HUES48 (cell line): ENCODE measurements at regions not wholly inside any gene's neighbourhood (a gene's known extent, or its start where the extent isn't known, plus 50 kb on each side); places are given as distances from the start of the nearest gene placed in this dataset.

ENCODE experiments used
- H3K27ac ChIP-seq: one replicate; pipeline ENCODE4 v1.7.0; 2013; ENCODE audit warnings: low read depth, low read length, inconsistent platforms
- H3K27me3 ChIP-seq: 2 replicates; pipeline ENCODE4 v1.6.1; 2013; ENCODE audit warnings: mild to moderate bottlenecking, low read length; ENCODE audit not compliant: control insufficient read depth, insufficient read depth
- H3K36me3 ChIP-seq: 2 replicates; pipeline ENCODE4 v1.6.1; 2013; ENCODE audit warnings: low read length; ENCODE audit not compliant: control insufficient read depth, insufficient read depth
- H3K4me1 ChIP-seq: 2 replicates; pipeline ENCODE4 v1.6.1; 2013; ENCODE audit warnings: mild to moderate bottlenecking, low read length; ENCODE audit not compliant: control insufficient read depth, insufficient read depth
- H3K4me3 ChIP-seq: 2 replicates; pipeline ENCODE4 v1.5.1; 2013; ENCODE audit warnings: mild to moderate bottlenecking, low read depth, low read length
- H3K9ac ChIP-seq: 2 replicates; pipeline ENCODE4 v1.6.1; 2013; ENCODE audit warnings: mild to moderate bottlenecking, low read depth, low read length, moderate library complexity
- H3K9me3 ChIP-seq: 2 replicates; pipeline ENCODE4 v1.6.1; 2013; ENCODE audit warnings: low read length; ENCODE audit not compliant: control insufficient read depth, insufficient read depth

DNA sequence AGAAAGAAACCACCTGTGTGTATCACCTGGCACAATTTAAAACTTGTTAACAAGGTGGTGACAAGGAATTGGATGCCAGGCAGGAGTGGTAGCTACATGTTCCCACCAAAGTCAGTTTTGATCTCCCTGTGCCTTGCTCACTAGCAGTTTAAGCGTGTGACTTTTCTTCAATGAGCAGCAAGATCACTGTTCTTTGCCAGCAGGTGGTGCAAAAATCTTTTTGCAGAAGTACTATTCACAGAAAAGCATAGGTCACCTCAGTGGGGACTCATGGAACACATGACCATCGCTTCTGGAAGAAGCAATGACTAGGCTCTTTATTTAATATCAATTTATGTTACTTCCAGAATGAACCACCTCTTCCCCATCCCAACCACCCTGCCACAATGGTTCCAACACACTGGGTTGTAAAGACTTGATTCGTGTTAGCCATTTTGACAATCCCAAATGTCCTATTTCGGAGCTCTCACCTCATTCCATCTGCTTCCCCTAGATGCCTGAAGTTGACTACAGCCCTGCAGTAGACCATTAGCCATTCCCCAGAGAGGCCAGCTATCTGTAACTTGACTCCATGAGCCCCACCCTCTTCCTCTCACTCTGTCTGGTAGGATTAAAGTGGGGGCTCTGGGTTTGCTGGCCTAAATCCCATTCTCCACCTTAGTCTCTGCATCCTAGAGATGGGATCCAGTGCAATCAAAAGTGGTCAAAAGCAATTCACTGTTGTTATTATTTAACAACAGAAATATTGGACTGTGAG is 59.1 kb upstream of the TNFRSF19 start:
- Histone ChIP-seq H3K27ac (no peak overlapping the region), H3K4me3 (no peak overlapping the region), H3K36me3 (no peaks in the 10 kb centered on the region), H3K9me3 (no peaks in the 10 kb centered on the region), H3K27me3 (no peaks in the 10 kb centered on the region), H3K9ac (no peak overlapping the region), H3K4me1 (peaks cover 5% of the 10 kb centered on the region; the same call in 1 of the 2 replicates)

DNA sequence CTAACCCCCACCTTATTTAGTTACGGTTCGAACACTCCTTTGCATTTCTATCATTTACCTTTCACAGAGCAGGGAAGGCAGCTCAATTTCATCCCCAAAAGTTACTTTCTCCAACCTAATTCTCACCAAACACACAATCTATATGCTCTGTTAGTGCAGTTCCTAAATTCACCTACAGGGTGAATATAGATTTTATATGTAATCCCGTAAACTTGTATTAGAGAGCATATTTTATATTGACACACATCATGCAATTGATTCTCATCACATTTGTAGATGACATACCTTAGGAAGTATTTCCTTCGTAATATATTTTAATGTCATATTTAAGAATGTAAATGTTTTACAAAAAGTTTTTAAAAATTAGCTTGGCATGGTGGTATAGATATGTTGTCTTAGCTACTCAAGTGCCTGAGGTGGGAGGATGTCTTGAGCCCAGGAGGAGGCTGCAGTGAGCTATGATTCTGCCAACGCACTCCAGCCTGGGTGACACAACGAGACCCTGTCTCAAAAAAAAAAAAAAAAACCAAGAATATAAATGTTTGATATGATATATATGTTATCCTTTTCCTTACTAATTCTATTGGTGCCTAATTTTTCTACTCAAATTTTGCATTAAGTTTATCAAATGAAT is 57.3 kb upstream of the TNFRSF19 start:
- Histone ChIP-seq H3K27ac (no peak overlapping the region), H3K4me3 (no peak overlapping the region)

DNA sequence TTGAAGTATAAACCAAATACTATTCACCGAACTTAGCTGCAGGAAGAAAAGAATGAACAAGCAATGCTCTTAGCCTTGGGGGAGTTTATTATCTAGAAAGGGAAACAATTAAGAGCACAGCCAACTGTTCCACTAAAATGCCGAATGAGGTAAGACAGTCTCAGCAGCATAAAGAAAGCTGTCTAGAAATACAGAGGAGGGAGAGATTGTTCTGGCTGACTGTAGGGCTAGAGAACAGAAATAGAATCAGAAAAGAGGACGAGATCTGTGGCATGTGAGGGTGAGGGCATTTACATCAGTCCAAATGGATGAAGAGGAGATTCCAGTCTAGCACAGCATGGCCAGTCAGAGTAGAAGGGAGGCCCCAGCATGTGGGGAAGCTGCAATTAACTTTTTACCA is 56.8 kb upstream of the TNFRSF19 start:
- H3K27me3 ChIP-seq, result no peaks in the 10 kb centered on the region
- no peaks in the 10 kb centered on the region for H3K36me3 ChIP-seq
- no peak overlapping the region for H3K4me3 ChIP-seq
- no peak overlapping the region for H3K9ac ChIP-seq
- no peak overlapping the region for H3K27ac ChIP-seq
- peaks cover 5% of the 10 kb centered on the region; the same call in 1 of the 2 replicates for H3K4me1 ChIP-seq
- H3K9me3 ChIP-seq, result no peaks in the 10 kb centered on the region

More for the DNA sequence above, 57.3 kb upstream of the TNFRSF19 start:
- H3K4me1 ChIP-seq, result peaks cover 5% of the 10 kb centered on the region; the same call in 1 of the 2 replicates
- H3K27me3 ChIP-seq, result no peaks in the 10 kb centered on the region
- no peaks in the 10 kb centered on the region for H3K36me3 ChIP-seq
- H3K9me3 ChIP-seq, result no peaks in the 10 kb centered on the region
- no peak overlapping the region for H3K9ac ChIP-seq

GRCh38 chr13:23514076-23514475 is 56.1 kb upstream of the TNFRSF19 start:
- no peaks in the 10 kb centered on the region for H3K27me3 ChIP-seq
- no peaks in the 10 kb centered on the region for H3K9me3 ChIP-seq
- no peak overlapping the region for H3K4me3 ChIP-seq
- no peak overlapping the region for H3K27ac ChIP-seq
- H3K36me3 ChIP-seq, result no peaks in the 10 kb centered on the region
- peaks cover 5% of the 10 kb centered on the region; the same call in 1 of the 2 replicates for H3K4me1 ChIP-seq
- H3K9ac ChIP-seq, result no peak overlapping the region

- no peak overlapping the region for H3K9ac ChIP-seq
Measured at GRCh38 chr13:23515116-23515515, 55.1 kb upstream of the TNFRSF19 start.

GRCh38 chr13:23516190-23516589 is 54.0 kb upstream of the TNFRSF19 start:
- H3K4me3 ChIP-seq, result no peak overlapping the region
- H3K27ac ChIP-seq, result no peak overlapping the region
- peaks cover 3% of the 10 kb centered on the region; the same call in 1 of the 2 replicates for H3K4me1 ChIP-seq
- H3K27me3 ChIP-seq, result no peaks in the 10 kb centered on the region
- H3K9me3 ChIP-seq, result no peaks in the 10 kb centered on the region
- H3K9ac ChIP-seq, result no peak overlapping the region
- no peaks in the 10 kb centered on the region for H3K36me3 ChIP-seq

More at GRCh38 chr13:23515116-23515515, 55.1 kb upstream of the TNFRSF19 start:
- peaks cover 5% of the 10 kb centered on the region; the same call in 1 of the 2 replicates for H3K4me1 ChIP-seq
- no peak overlapping the region for H3K4me3 ChIP-seq
- H3K27ac ChIP-seq, result no peak overlapping the region
- H3K36me3 ChIP-seq, result no peaks in the 10 kb centered on the region
- H3K27me3 ChIP-seq, result no peaks in the 10 kb centered on the region
- H3K9me3 ChIP-seq, result no peaks in the 10 kb centered on the region

DNA sequence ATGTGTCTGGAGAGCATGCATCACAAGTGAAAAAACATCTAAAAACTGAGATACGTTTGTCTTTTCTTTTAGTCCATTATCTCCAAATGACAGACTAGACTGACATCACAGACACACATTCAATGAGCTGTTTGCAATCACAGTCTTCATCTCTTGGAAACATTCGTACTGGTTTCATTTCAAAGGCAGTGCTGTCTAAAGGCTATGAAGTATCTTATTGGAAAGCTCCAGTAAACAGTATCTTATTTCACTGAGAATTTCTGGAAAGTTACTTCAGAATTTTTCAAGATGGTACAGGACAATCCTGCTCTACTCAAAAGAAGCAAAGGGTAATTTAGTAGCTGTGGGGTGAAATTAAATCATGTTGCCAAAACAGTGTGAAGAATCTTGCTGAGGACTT is 53.5 kb upstream of the TNFRSF19 start:
- Histone ChIP-seq H3K4me1 (no peaks in the 10 kb centered on the region; the same call in 1 of the 2 replicates), H3K27ac (no peak overlapping the region), H3K9me3 (no peaks in the 10 kb centered on the region), H3K4me3 (no peak overlapping the region), H3K36me3 (no peaks in the 10 kb centered on the region), H3K9ac (no peak overlapping the region), H3K27me3 (no peaks in the 10 kb centered on the region)

DNA sequence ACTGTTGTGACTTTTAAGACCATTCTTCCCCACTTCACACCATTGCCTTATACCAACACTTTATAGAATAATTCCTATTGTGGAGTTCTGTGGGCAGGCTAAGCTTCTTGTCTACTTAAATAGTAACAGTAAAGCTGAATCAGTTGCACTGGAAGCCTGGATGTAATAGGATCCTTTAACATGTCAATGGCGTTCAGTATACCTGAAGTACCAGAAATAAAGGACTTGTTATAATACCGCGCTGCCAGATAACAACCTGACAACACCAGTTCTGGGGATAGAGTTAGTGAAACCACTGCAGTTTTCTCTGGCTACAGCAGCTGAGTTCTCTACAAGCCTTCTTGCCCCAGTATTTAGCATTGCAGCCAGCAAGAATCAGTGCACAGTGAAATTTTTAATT is 52.0 kb upstream of the TNFRSF19 start:
- Histone ChIP-seq H3K9ac (no peak overlapping the region), H3K27ac (no peak overlapping the region), H3K27me3 (no peaks in the 10 kb centered on the region), H3K36me3 (no peaks in the 10 kb centered on the region), H3K4me1 (no peaks in the 10 kb centered on the region; the same call in 1 of the 2 replicates), H3K9me3 (no peaks in the 10 kb centered on the region), H3K4me3 (no peak overlapping the region)
